ENCODE measurements at regions not wholly inside any gene's neighbourhood (a gene's known extent, or its start where the extent isn't known, plus 50 kb on each side); places are given as distances from the start of the nearest gene placed in this dataset.

DNA sequence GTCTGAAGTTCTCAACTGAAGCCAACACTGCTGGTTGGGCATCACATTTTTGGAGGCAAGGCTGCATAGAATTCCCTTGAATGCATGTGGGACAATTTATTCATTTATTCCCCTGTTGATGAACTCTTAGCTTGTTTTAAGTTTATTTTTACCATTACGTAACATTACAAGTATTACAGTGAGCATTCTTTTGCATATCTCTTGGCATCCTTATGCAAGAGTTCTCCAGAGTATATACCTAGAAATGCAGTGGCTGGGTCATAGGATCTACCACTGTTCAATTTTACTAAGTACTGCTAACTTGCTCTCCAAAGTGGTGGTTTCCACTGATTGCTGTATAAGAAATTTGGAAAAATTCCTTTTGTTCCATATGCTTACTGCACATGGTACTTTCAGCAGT lies 66.5 kb downstream of the UCHL1 start:
- CTCF ChIA-PET: no interaction called here

DNA sequence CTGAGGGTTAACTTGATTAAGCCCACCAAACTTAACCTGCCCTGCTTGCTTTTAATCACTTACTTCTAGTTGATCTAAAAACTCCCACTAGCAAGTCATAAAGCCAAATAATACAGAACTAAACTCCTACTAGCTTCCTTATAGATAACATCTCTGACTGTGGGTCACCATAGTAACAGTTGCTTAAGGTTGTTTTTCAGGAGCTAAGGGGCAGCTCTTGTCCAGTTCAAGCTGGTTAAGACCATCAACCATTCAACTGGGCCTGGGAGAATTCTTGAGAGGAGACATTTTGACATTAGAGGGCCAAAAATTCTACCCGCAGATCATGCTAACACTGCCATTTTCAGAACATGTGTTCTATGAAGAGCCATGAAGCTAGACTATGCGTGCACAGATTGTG lies 67.0 kb downstream of the UCHL1 start:
- H3K4me1 ChIP-seq (ENCODE audit: control insufficient read depth, insufficient read depth, low read length): no peaks in the 10 kb centered on the region
- intact Hi-C loops (cut with micrococcal nuclease; ENCODE audit: unreplicated experiment): no loop called here
- ChIA-PET POLR2A (no interaction called here), CTCF (no interaction called here)
- no peaks in the 10 kb centered on the region for H3K27me3 ChIP-seq (ENCODE audit: control insufficient read depth, insufficient read depth, low read length)
- in situ Hi-C loops (cut with HindIII; ENCODE audit: low pct_unique_long_range_greater_than_20kb, low sequenced_read_pairs): no loop called here
- H3K4me3 ChIP-seq (ENCODE audit: low read depth in 2 of 2, low read length in 2 of 2): no peak overlapping the region
- no peak overlapping the region for H3K27ac ChIP-seq (ENCODE audit: low read length)
- ATAC-seq (no peak), DNase-seq (ENCODE audit: low read depth, low spot score) (no peak)
- TF ChIP-seq, protein P1, sequence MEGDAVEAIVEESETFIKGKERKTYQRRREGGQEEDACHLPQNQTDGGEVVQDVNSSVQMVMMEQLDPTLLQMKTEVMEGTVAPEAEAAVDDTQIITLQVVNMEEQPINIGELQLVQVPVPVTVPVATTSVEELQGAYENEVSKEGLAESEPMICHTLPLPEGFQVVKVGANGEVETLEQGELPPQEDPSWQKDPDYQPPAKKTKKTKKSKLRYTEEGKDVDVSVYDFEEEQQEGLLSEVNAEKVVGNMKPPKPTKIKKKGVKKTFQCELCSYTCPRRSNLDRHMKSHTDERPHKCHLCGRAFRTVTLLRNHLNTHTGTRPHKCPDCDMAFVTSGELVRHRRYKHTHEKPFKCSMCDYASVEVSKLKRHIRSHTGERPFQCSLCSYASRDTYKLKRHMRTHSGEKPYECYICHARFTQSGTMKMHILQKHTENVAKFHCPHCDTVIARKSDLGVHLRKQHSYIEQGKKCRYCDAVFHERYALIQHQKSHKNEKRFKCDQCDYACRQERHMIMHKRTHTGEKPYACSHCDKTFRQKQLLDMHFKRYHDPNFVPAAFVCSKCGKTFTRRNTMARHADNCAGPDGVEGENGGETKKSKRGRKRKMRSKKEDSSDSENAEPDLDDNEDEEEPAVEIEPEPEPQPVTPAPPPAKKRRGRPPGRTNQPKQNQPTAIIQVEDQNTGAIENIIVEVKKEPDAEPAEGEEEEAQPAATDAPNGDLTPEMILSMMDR (IDR thresholded peaks at IDR 0.05): no peak
- TF ChIP-seq, protein P2, sequence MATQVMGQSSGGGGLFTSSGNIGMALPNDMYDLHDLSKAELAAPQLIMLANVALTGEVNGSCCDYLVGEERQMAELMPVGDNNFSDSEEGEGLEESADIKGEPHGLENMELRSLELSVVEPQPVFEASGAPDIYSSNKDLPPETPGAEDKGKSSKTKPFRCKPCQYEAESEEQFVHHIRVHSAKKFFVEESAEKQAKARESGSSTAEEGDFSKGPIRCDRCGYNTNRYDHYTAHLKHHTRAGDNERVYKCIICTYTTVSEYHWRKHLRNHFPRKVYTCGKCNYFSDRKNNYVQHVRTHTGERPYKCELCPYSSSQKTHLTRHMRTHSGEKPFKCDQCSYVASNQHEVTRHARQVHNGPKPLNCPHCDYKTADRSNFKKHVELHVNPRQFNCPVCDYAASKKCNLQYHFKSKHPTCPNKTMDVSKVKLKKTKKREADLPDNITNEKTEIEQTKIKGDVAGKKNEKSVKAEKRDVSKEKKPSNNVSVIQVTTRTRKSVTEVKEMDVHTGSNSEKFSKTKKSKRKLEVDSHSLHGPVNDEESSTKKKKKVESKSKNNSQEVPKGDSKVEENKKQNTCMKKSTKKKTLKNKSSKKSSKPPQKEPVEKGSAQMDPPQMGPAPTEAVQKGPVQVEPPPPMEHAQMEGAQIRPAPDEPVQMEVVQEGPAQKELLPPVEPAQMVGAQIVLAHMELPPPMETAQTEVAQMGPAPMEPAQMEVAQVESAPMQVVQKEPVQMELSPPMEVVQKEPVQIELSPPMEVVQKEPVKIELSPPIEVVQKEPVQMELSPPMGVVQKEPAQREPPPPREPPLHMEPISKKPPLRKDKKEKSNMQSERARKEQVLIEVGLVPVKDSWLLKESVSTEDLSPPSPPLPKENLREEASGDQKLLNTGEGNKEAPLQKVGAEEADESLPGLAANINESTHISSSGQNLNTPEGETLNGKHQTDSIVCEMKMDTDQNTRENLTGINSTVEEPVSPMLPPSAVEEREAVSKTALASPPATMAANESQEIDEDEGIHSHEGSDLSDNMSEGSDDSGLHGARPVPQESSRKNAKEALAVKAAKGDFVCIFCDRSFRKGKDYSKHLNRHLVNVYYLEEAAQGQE (IDR thresholded peaks at IDR 0.05; ENCODE audit: insufficient read depth in 1 of 2, low read depth in 2 of 2, low read length in 1 of 2): no peak
- TF ChIP-seq POLR2AphosphoS5 (IDR thresholded peaks at IDR 0.05; ENCODE audit: low read depth, low read length) (no peak), SIN3A (IDR thresholded peaks at IDR 0.05; ENCODE audit: borderline replicate concordance, insufficient read depth, low read depth, low read length) (no peak), TCF7L2 (IDR thresholded peaks at IDR 0.05; ENCODE audit: low read depth, low read length) (no peak)
- no peaks in the 10 kb centered on the region for H3K9me3 ChIP-seq (ENCODE audit: control insufficient read depth, insufficient read depth, low read depth, low read length)
- no peaks in the 10 kb centered on the region for H3K36me3 ChIP-seq (ENCODE audit: control insufficient read depth, insufficient read depth, low read length)
- BruUV-seq (replicated peaks): no TSS peak

More for the DNA sequence above, 66.5 kb downstream of the UCHL1 start:
- H3K27me3 ChIP-seq (ENCODE audit: control insufficient read depth, insufficient read depth, low read length): no peaks in the 10 kb centered on the region
- H3K4me1 ChIP-seq (ENCODE audit: control insufficient read depth, insufficient read depth, low read length): no peaks in the 10 kb centered on the region
- ATAC-seq (no peak), DNase-seq (ENCODE audit: low read depth, low spot score) (no peak)
- no peaks in the 10 kb centered on the region for H3K9me3 ChIP-seq (ENCODE audit: control insufficient read depth, insufficient read depth, low read depth, low read length)
- intact Hi-C loops (cut with micrococcal nuclease; ENCODE audit: unreplicated experiment) (no loop called here), in situ Hi-C loops (cut with HindIII; ENCODE audit: low pct_unique_long_range_greater_than_20kb, low sequenced_read_pairs) (no loop called here)
- POLR2A ChIA-PET: no interaction called here
- H3K4me3 ChIP-seq (ENCODE audit: low read depth in 2 of 2, low read length in 2 of 2): no peak overlapping the region
- H3K27ac ChIP-seq (ENCODE audit: low read length): no peak overlapping the region
- BruUV-seq (replicated peaks): no TSS peak
- TF ChIP-seq POLR2AphosphoS5 (IDR thresholded peaks at IDR 0.05; ENCODE audit: low read depth, low read length): no peak
- TF ChIP-seq TCF7L2 (IDR thresholded peaks at IDR 0.05; ENCODE audit: low read depth, low read length): no peak
- no peak for TF ChIP-seq SIN3A (IDR thresholded peaks at IDR 0.05; ENCODE audit: borderline replicate concordance, insufficient read depth, low read depth, low read length)
- TF ChIP-seq, protein P1 (IDR thresholded peaks at IDR 0.05): no peak
- TF ChIP-seq, protein P2 (IDR thresholded peaks at IDR 0.05; ENCODE audit: insufficient read depth in 1 of 2, low read depth in 2 of 2, low read length in 1 of 2): no peak
- no peaks in the 10 kb centered on the region for H3K36me3 ChIP-seq (ENCODE audit: control insufficient read depth, insufficient read depth, low read length)

All from Panc1 (cell line).